ENCODE measurements at regions not wholly inside any gene's neighbourhood (a gene's known extent, or its start where the extent isn't known, plus 50 kb on each side); places are given as distances from the start of the nearest gene placed in this dataset.

DNA sequence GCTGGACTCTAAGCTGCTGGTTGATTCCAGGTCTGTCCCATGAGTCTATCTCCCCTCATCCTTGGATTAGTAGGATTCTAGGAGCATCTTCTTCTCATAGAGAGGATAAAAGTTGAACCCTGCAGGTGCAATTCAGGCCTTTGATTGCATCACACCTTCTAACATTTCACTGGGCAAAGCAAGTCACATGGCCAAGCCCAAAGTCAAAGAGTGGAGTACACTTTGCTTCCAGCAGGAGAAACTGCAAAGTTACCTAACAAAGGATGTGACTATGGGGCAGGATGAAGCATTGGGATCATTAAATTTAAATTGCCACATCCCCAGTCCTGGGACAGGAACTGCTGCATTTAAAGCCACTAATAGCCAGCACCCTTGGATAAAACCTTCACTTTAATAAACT, 51.0 kb upstream of the EGFLAM start:
- Histone ChIP-seq H3K4me1 (ENCODE audit: control insufficient read depth, insufficient read depth, low read length) (no peaks in the 10 kb centered on the region), H3K27ac (ENCODE audit: low read length) (no peak overlapping the region), H3K36me3 (ENCODE audit: control insufficient read depth, insufficient read depth, low read length) (no peaks in the 10 kb centered on the region), H3K4me3 (ENCODE audit: low read depth in 2 of 2, low read length in 2 of 2) (no peak overlapping the region), H3K9me3 (ENCODE audit: control insufficient read depth, insufficient read depth, low read depth, low read length) (no peaks in the 10 kb centered on the region), H3K27me3 (ENCODE audit: control insufficient read depth, insufficient read depth, low read length) (peaks cover 14% of the 10 kb centered on the region)
- ATAC-seq (no peak), DNase-seq (ENCODE audit: low read depth, low spot score) (no peak)
- ChIA-PET CTCF (interaction anchor here (0.7 kb wide), 1 partner anchor 368 kb away, joined by 3 read pairs; no protein-coding TSS in a partner anchor), POLR2A (no interaction called here)
- in situ Hi-C loops (cut with HindIII; ENCODE audit: low pct_unique_long_range_greater_than_20kb, low sequenced_read_pairs) = no loop called here
- intact Hi-C loops (cut with micrococcal nuclease; ENCODE audit: unreplicated experiment) = loop anchor here (10.0 kb wide), 1 partner anchor 197 kb away; no protein-coding TSS in a partner anchor
- no TSS peak for BruUV-seq (replicated peaks)
- TF ChIP-seq, protein P1, sequence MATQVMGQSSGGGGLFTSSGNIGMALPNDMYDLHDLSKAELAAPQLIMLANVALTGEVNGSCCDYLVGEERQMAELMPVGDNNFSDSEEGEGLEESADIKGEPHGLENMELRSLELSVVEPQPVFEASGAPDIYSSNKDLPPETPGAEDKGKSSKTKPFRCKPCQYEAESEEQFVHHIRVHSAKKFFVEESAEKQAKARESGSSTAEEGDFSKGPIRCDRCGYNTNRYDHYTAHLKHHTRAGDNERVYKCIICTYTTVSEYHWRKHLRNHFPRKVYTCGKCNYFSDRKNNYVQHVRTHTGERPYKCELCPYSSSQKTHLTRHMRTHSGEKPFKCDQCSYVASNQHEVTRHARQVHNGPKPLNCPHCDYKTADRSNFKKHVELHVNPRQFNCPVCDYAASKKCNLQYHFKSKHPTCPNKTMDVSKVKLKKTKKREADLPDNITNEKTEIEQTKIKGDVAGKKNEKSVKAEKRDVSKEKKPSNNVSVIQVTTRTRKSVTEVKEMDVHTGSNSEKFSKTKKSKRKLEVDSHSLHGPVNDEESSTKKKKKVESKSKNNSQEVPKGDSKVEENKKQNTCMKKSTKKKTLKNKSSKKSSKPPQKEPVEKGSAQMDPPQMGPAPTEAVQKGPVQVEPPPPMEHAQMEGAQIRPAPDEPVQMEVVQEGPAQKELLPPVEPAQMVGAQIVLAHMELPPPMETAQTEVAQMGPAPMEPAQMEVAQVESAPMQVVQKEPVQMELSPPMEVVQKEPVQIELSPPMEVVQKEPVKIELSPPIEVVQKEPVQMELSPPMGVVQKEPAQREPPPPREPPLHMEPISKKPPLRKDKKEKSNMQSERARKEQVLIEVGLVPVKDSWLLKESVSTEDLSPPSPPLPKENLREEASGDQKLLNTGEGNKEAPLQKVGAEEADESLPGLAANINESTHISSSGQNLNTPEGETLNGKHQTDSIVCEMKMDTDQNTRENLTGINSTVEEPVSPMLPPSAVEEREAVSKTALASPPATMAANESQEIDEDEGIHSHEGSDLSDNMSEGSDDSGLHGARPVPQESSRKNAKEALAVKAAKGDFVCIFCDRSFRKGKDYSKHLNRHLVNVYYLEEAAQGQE (IDR thresholded peaks at IDR 0.05; ENCODE audit: insufficient read depth in 1 of 2, low read depth in 2 of 2, low read length in 1 of 2) = no peak
- TF ChIP-seq TCF7L2 (IDR thresholded peaks at IDR 0.05; ENCODE audit: low read depth, low read length) (no peak), SIN3A (IDR thresholded peaks at IDR 0.05; ENCODE audit: borderline replicate concordance, insufficient read depth, low read depth, low read length) (no peak)
- TF ChIP-seq, protein P2, sequence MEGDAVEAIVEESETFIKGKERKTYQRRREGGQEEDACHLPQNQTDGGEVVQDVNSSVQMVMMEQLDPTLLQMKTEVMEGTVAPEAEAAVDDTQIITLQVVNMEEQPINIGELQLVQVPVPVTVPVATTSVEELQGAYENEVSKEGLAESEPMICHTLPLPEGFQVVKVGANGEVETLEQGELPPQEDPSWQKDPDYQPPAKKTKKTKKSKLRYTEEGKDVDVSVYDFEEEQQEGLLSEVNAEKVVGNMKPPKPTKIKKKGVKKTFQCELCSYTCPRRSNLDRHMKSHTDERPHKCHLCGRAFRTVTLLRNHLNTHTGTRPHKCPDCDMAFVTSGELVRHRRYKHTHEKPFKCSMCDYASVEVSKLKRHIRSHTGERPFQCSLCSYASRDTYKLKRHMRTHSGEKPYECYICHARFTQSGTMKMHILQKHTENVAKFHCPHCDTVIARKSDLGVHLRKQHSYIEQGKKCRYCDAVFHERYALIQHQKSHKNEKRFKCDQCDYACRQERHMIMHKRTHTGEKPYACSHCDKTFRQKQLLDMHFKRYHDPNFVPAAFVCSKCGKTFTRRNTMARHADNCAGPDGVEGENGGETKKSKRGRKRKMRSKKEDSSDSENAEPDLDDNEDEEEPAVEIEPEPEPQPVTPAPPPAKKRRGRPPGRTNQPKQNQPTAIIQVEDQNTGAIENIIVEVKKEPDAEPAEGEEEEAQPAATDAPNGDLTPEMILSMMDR (IDR thresholded peaks at IDR 0.05) = no peak

DNA sequence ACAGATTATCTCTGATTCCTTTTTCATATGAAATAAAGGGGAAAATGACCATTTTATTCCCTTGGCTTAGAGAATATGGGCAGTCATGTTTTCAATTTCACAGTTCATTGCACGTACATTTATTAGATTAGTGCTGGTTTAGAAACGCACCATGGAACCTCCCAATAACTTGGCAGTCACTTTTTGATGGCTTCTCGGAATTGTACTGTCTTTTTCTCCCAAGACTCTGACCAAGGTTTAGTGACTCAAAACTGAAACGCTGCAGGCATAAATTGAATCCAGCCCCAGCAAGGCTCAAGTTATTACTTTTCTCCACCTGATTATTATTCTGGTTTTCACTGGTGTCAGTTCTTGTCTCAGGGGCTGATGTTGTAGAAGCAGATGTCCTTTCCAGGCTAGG, 55.6 kb upstream of the EGFLAM start:
- H3K36me3 ChIP-seq (ENCODE audit: control insufficient read depth, insufficient read depth, low read length) = no peaks in the 10 kb centered on the region
- ChIA-PET CTCF (no interaction called here), POLR2A (no interaction called here)
- in situ Hi-C loops (cut with HindIII; ENCODE audit: low pct_unique_long_range_greater_than_20kb, low sequenced_read_pairs) (no loop called here), intact Hi-C loops (cut with micrococcal nuclease; ENCODE audit: unreplicated experiment) (loop anchor here (10.0 kb wide), 1 partner anchor 202 kb away; no protein-coding TSS in a partner anchor)
- no peak for ATAC-seq
- BruUV-seq (replicated peaks) = no TSS peak
- H3K27ac ChIP-seq (ENCODE audit: low read length) = no peak overlapping the region
- DNase-seq (ENCODE audit: low read depth, low spot score) = no peak
- peaks cover 16% of the 10 kb centered on the region for H3K27me3 ChIP-seq (ENCODE audit: control insufficient read depth, insufficient read depth, low read length)
- no peak overlapping the region for H3K4me3 ChIP-seq (ENCODE audit: low read depth in 2 of 2, low read length in 2 of 2)
- no peaks in the 10 kb centered on the region for H3K9me3 ChIP-seq (ENCODE audit: control insufficient read depth, insufficient read depth, low read depth, low read length)
- no peaks in the 10 kb centered on the region for H3K4me1 ChIP-seq (ENCODE audit: control insufficient read depth, insufficient read depth, low read length)
- no peak for TF ChIP-seq POLR2AphosphoS5 (IDR thresholded peaks at IDR 0.05; ENCODE audit: low read depth, low read length)
- TF ChIP-seq, protein P2 (IDR thresholded peaks at IDR 0.05) = no peak
- TF ChIP-seq, protein P1 (IDR thresholded peaks at IDR 0.05; ENCODE audit: insufficient read depth in 1 of 2, low read depth in 2 of 2, low read length in 1 of 2) = no peak
- no peak for TF ChIP-seq TCF7L2 (IDR thresholded peaks at IDR 0.05; ENCODE audit: low read depth, low read length)
